ENCODE measurements at regions not wholly inside any gene's neighbourhood (a gene's known extent, or its start where the extent isn't known, plus 50 kb on each side); places are given as distances from the start of the nearest gene placed in this dataset.

DNA sequence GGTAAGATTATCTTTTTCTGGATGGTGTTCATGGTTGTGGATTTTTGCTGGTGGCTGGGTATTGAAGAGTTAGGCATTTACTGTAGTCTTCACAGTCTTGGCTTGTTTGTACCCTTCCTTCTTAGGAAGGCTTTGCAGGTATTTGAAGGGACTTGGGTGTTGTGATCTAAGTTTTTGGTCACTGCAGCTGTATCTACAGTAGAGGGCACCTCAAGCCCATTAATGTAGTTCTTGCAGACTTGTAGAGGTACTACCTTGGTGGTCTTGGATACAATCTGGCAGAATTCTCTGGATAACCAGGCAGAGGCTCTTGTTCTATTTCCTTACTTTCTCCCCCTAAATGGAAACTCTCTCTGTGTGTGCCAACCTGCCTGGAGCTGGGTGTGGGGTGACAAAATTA lies 155.8 kb upstream of the BRINP3 start:
- Histone ChIP-seq H3K9ac (ENCODE audit: control insufficient read depth, insufficient read depth, low read length) (no peak overlapping the region), H3K27me3 (replicated peaks in 1 of 2; ENCODE audit: control insufficient read depth in 2 of 2, insufficient read depth in 2 of 2, low read length in 1 of 2) (no peaks in the 10 kb centered on the region), H4K20me1 (ENCODE audit: control insufficient read depth, insufficient read depth) (no peaks in the 10 kb centered on the region), H3K4me3 (no peak overlapping the region), H3K36me3 (ENCODE audit: control insufficient read depth in 2 of 2, insufficient read depth in 2 of 2, low read length in 1 of 2) (no peaks in the 10 kb centered on the region), H3K4me2 (ENCODE audit: control insufficient read depth, insufficient read depth) (no peak overlapping the region), H3K27ac (ENCODE audit: control insufficient read depth, insufficient read depth) (no peak overlapping the region), H3K9me3 (replicated peaks; ENCODE audit: control insufficient read depth, insufficient read depth, low read length) (no peaks in the 10 kb centered on the region), H3K4me1 (ENCODE audit: control insufficient read depth, insufficient read depth, low read length) (no peaks in the 10 kb centered on the region), H3K79me2 (ENCODE audit: control insufficient read depth, insufficient read depth, low read length) (no peaks in the 10 kb centered on the region), H2AFZ (ENCODE audit: control insufficient read depth, low read depth, low read length) (no peak overlapping the region)
- TF ChIP-seq RB1 (IDR thresholded peaks at IDR 0.05; ENCODE audit: borderline replicate concordance) = no peak
- peak; percentile 49; the same call in 1 of the 2 replicates for TF ChIP-seq RAD21 (IDR thresholded peaks at IDR 0.05; ENCODE audit: insufficient read depth, low read depth, low read length)
- no peak for TF ChIP-seq TAF1 (IDR thresholded peaks at IDR 0.05; ENCODE audit: borderline replicate concordance, low read depth, low read length)
- TF ChIP-seq, protein P1, sequence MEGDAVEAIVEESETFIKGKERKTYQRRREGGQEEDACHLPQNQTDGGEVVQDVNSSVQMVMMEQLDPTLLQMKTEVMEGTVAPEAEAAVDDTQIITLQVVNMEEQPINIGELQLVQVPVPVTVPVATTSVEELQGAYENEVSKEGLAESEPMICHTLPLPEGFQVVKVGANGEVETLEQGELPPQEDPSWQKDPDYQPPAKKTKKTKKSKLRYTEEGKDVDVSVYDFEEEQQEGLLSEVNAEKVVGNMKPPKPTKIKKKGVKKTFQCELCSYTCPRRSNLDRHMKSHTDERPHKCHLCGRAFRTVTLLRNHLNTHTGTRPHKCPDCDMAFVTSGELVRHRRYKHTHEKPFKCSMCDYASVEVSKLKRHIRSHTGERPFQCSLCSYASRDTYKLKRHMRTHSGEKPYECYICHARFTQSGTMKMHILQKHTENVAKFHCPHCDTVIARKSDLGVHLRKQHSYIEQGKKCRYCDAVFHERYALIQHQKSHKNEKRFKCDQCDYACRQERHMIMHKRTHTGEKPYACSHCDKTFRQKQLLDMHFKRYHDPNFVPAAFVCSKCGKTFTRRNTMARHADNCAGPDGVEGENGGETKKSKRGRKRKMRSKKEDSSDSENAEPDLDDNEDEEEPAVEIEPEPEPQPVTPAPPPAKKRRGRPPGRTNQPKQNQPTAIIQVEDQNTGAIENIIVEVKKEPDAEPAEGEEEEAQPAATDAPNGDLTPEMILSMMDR (IDR thresholded peaks at IDR 0.05 in 2 of 3, conservative IDR thresholded peaks at IDR 0.05 in 1 of 3; ENCODE audit: control insufficient read depth in 2 of 3, extremely low read depth in 1 of 3, insufficient read depth in 1 of 3, low read depth in 3 of 3, low read length in 3 of 3) = peak in 1 of 3 experiments; percentile 13; a peak in 1 of 6 replicates
- POLR2A ChIA-PET = no interaction called here
- SMC1A ChIA-PET (ENCODE audit: uncharacterized antibody, unreplicated experiment) = no interaction called here
- intact Hi-C loops (cut with micrococcal nuclease; ENCODE audit: unreplicated experiment) = no loop called here
- CTCF ChIA-PET = interaction anchor here (0.9 kb wide), 1 partner anchor 251 kb away, joined by 4 read pairs; no protein-coding TSS in a partner anchor
- in situ Hi-C loops (cut with MboI) = no loop called here
- FAIRE-seq (no peak), DNase-seq (ENCODE audit: low read depth, low spot score) (no peak), ATAC-seq (peak; percentile 34; the same call in 1 of the 3 replicates)
- RAD21 ChIA-PET (ENCODE audit: unreplicated experiment) = no interaction called here
- no TSS peak for BruUV-seq (replicated peaks)

DNA sequence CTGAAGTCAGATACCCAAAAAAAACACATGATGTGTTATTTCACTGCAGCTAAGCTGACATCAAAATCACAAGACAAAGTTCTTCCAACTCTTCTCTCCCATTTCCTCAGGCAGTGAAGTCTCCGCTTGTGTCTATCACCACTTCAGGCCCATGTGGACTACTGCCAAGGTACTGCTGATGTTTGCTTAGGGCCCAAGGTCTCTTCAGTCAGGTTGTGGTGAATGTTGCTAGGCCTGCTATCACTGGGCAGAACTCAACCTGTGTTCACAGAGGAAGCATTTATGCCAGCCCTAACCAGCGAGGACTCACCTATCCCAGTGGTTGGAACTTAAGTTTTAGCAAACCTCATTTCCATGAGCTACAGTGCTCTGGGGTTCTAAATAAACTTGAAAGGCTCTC lies 156.5 kb upstream of the BRINP3 start:
- no peak for TF ChIP-seq CEBPB (IDR thresholded peaks at IDR 0.05; ENCODE audit: borderline replicate concordance in 1 of 2, low read depth in 2 of 2, low read length in 2 of 2)
- no peak for TF ChIP-seq MEF2B (IDR thresholded peaks at IDR 0.05; ENCODE audit: partially characterized antibody, poor library complexity, severe bottlenecking)
- TF ChIP-seq TCF12 (IDR thresholded peaks at IDR 0.05; ENCODE audit: low read depth, low read length) = no peak
- TF ChIP-seq ELK1 (IDR thresholded peaks at IDR 0.05; ENCODE audit: low read depth, low read length) = no peak
- TF ChIP-seq MTA2 (IDR thresholded peaks at IDR 0.05; ENCODE audit: low read depth) = no peak
- TF ChIP-seq MYB (IDR thresholded peaks at IDR 0.05; ENCODE audit: borderline replicate concordance, low read depth, low read length) = no peak
- TF ChIP-seq POLR2AphosphoS5 (IDR thresholded peaks at IDR 0.05; ENCODE audit: low read length) = no peak
- in situ Hi-C loops (cut with MboI) = no loop called here
- DNase-seq (ENCODE audit: low read depth, low spot score) (no peak), ATAC-seq (no peak; the same call in 2 of the 3 replicates), FAIRE-seq (no peak)
- Histone ChIP-seq H4K20me1 (ENCODE audit: control insufficient read depth, insufficient read depth) (no peaks in the 10 kb centered on the region), H3K4me3 (no peak overlapping the region), H3K27me3 (replicated peaks in 1 of 2; ENCODE audit: control insufficient read depth in 2 of 2, insufficient read depth in 2 of 2, low read length in 1 of 2) (no peaks in the 10 kb centered on the region), H3K36me3 (ENCODE audit: control insufficient read depth in 2 of 2, insufficient read depth in 2 of 2, low read length in 1 of 2) (no peaks in the 10 kb centered on the region), H2AFZ (ENCODE audit: control insufficient read depth, low read depth, low read length) (no peak overlapping the region), H3K4me2 (ENCODE audit: control insufficient read depth, insufficient read depth) (no peak overlapping the region), H3K9me3 (replicated peaks; ENCODE audit: control insufficient read depth, insufficient read depth, low read length) (no peaks in the 10 kb centered on the region), H3K4me1 (ENCODE audit: control insufficient read depth, insufficient read depth, low read length) (no peaks in the 10 kb centered on the region), H3K27ac (ENCODE audit: control insufficient read depth, insufficient read depth) (no peak overlapping the region), H3K9ac (ENCODE audit: control insufficient read depth, insufficient read depth, low read length) (no peak overlapping the region), H3K79me2 (ENCODE audit: control insufficient read depth, insufficient read depth, low read length) (no peaks in the 10 kb centered on the region)
- ChIA-PET SMC1A (ENCODE audit: uncharacterized antibody, unreplicated experiment) (no interaction called here), POLR2A (no interaction called here), CTCF (interaction anchor here (1.2 kb wide), 1 partner anchor 19 kb away, joined by 3 read pairs; no protein-coding TSS in a partner anchor), RAD21 (ENCODE audit: unreplicated experiment) (no interaction called here)
- WGBS (ENCODE audit: insufficient coverage, insufficient replicate concordance, low lambda C conversion rate, missing lambda C conversion rate) = 42% methylated on average over 2 of the region's 2 CpGs
- intact Hi-C loops (cut with micrococcal nuclease; ENCODE audit: unreplicated experiment) = no loop called here
- no TSS peak for BruUV-seq (replicated peaks)

Data from GM12878 (cell line).